Fibroblast of lung (primary cell): ENCODE measurements at regions not wholly inside any gene's neighbourhood (a gene's known extent, or its start where the extent isn't known, plus 50 kb on each side); places are given as distances from the start of the nearest gene placed in this dataset.

Source experiments
- DNase-seq, 2 donors: peaks; one replicate each; pipeline versions ENCODE4 v3.0.0 to v3.0.0-alpha.2; 2010; ENCODE audit warnings: low read depth in 2 of 2
- H2AFZ ChIP-seq: 2 replicates; pipeline ENCODE4 v1.5.1; 2012; ENCODE audit warnings: low read length, control low read depth, inconsistent platforms
- H3K27ac ChIP-seq: 2 replicates; pipeline ENCODE4 v1.5.1; 2011; ENCODE audit warnings: low read length, control low read depth; ENCODE audit not compliant: insufficient read depth
- H3K27me3 ChIP-seq: 2 replicates; pipeline ENCODE4 v1.5.1; 2011; ENCODE audit warnings: mild to moderate bottlenecking, low read length; ENCODE audit not compliant: control insufficient read depth, insufficient read depth
- H3K36me3 ChIP-seq: 2 replicates; pipeline ENCODE4 v1.5.1; 2011; ENCODE audit warnings: low read length; ENCODE audit not compliant: control insufficient read depth, insufficient read depth
- H3K4me1 ChIP-seq: 2 replicates; pipeline ENCODE4 v1.5.1; 2011; ENCODE audit warnings: low read length; ENCODE audit not compliant: control insufficient read depth, insufficient read depth; ENCODE audit errors: extremely low read depth
- H3K4me2 ChIP-seq: 2 replicates; pipeline ENCODE4 v1.5.1; 2011; ENCODE audit warnings: low read length, control low read depth; ENCODE audit not compliant: insufficient read depth; ENCODE audit errors: extremely low read depth
- H3K4me3 ChIP-seq, 4 experiments: fragments of 200-600 bp in 1 of 4; sonication (generic) in 1 of 4; replicated peaks in 1 of 4; 2 replicates each; pipeline ENCODE4 v1.5.1; 2011 to 2016; ENCODE audit warnings: low read length in 4 of 4, low read depth in 3 of 4, mild to moderate bottlenecking in 3 of 4, control low read depth in 2 of 4, inconsistent platforms in 1 of 4, mixed read lengths in 1 of 4; ENCODE audit not compliant: insufficient read depth in 1 of 4; ENCODE audit errors: control extremely low read depth in 1 of 4
- H3K79me2 ChIP-seq: 2 replicates; pipeline ENCODE4 v1.5.1; 2012; ENCODE audit warnings: mild to moderate bottlenecking, low read length, inconsistent platforms; ENCODE audit not compliant: control insufficient read depth, insufficient read depth
- H3K9ac ChIP-seq: 2 replicates; pipeline ENCODE4 v1.5.1; 2011; ENCODE audit warnings: mild to moderate bottlenecking, low read length, control low read depth; ENCODE audit not compliant: insufficient read depth
- H3K9me3 ChIP-seq: 2 replicates; pipeline ENCODE4 v1.5.1; 2012; ENCODE audit warnings: low read depth, low read length; ENCODE audit not compliant: control insufficient read depth, insufficient read depth
- H4K20me1 ChIP-seq: 2 replicates; pipeline ENCODE4 v1.5.1; 2011; ENCODE audit warnings: low read length; ENCODE audit not compliant: control insufficient read depth, insufficient read depth; ENCODE audit errors: extremely low read depth
- EZH2 ChIP-seq: IDR thresholded peaks from 2 replicates; pipeline ENCODE4 v1.5.1; 2012; ENCODE audit warnings: low read length, control low read depth, mild to moderate bottlenecking; ENCODE audit errors: missing control alignments
- TF ChIP-seq, protein P1 (sequence below), 2 donors: IDR thresholded peaks in 1 of 2; conservative IDR thresholded peaks in 1 of 2; 1 replicate in 1 of 2; 2 replicates in 1 of 2; pipeline ENCODE4 v1.5.1; 2011 to 2012; ENCODE audit warnings: low read length in 2 of 2, control low read depth in 1 of 2, inconsistent platforms in 1 of 2, low read depth in 1 of 2, mild to moderate bottlenecking in 1 of 2

DNA sequence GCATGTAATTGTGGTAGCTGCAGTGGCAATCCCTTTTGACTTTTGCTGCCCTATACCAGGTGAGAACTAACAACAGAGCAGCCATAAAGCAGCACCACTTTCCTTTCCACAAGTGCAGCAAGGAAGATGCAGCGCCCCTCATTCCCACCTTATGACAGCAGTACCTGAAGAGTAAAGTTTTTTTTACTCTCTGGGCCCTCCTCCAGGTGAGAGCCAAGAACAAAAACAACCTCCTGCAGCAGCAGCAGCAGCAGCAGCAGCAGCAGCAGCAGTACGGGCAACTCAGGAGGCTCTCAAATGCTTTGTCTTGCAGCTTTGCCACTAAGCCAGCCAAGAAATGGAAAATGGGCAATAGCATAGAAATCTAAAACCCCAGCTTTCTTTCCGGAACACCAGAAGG lies 397.5 kb downstream of the FIGN start:
- Histone ChIP-seq H3K79me2 (no peaks in the 10 kb centered on the region), H3K9me3 (no peaks in the 10 kb centered on the region), H3K27me3 (no peaks in the 10 kb centered on the region), H2AFZ (no peak overlapping the region), H4K20me1 (no peaks in the 10 kb centered on the region), H3K4me2 (no peak overlapping the region), H3K9ac (no peak overlapping the region), H3K4me3 (no peak overlapping the region), H3K36me3 (no peaks in the 10 kb centered on the region), H3K27ac (no peak overlapping the region), H3K4me1 (no peaks in the 10 kb centered on the region)
- TF ChIP-seq EZH2, result no peak
- TF ChIP-seq, protein P1, sequence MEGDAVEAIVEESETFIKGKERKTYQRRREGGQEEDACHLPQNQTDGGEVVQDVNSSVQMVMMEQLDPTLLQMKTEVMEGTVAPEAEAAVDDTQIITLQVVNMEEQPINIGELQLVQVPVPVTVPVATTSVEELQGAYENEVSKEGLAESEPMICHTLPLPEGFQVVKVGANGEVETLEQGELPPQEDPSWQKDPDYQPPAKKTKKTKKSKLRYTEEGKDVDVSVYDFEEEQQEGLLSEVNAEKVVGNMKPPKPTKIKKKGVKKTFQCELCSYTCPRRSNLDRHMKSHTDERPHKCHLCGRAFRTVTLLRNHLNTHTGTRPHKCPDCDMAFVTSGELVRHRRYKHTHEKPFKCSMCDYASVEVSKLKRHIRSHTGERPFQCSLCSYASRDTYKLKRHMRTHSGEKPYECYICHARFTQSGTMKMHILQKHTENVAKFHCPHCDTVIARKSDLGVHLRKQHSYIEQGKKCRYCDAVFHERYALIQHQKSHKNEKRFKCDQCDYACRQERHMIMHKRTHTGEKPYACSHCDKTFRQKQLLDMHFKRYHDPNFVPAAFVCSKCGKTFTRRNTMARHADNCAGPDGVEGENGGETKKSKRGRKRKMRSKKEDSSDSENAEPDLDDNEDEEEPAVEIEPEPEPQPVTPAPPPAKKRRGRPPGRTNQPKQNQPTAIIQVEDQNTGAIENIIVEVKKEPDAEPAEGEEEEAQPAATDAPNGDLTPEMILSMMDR (conservative IDR thresholded peaks at IDR 0.05 in 1 of 2, IDR thresholded peaks at IDR 0.05 in 1 of 2; ENCODE audit: low read depth in 1 of 2, low read length in 2 of 2), result no peak
- DNase-seq, result no peak

DNA sequence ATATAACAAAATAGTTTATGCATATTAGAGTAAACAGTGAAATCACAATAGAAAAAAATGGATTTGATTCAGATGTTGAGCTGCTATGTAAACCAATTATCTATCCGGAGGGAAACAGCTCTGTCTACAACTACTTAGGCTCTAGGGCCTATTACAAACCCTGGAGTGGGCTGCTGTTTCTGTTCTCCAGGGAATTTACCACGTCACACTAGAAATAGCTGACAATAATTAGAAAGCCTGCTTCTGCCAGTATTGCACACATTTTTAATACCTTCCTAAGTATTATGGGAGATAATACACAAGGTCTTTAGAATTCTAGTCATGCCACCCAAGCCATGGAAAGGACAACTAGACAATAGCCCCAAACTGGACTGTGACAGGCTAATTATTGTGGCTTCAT lies 411.1 kb downstream of the FIGN start:
- no peak overlapping the region for H3K27ac ChIP-seq
- no peaks in the 10 kb centered on the region for H3K9me3 ChIP-seq
- H3K27me3 ChIP-seq, result no peaks in the 10 kb centered on the region
- no peak overlapping the region for H3K9ac ChIP-seq
- DNase-seq, result no peak
- no peak overlapping the region for H3K4me2 ChIP-seq
- H2AFZ ChIP-seq, result no peak overlapping the region
- no peak overlapping the region for H3K4me3 ChIP-seq
- no peaks in the 10 kb centered on the region for H3K4me1 ChIP-seq
- TF ChIP-seq, protein P1 (conservative IDR thresholded peaks at IDR 0.05 in 1 of 2, IDR thresholded peaks at IDR 0.05 in 1 of 2; ENCODE audit: low read depth in 1 of 2, low read length in 2 of 2), result no peak
- TF ChIP-seq EZH2, result no peak
- H4K20me1 ChIP-seq, result no peaks in the 10 kb centered on the region
- no peaks in the 10 kb centered on the region for H3K36me3 ChIP-seq
- no peaks in the 10 kb centered on the region for H3K79me2 ChIP-seq

DNA sequence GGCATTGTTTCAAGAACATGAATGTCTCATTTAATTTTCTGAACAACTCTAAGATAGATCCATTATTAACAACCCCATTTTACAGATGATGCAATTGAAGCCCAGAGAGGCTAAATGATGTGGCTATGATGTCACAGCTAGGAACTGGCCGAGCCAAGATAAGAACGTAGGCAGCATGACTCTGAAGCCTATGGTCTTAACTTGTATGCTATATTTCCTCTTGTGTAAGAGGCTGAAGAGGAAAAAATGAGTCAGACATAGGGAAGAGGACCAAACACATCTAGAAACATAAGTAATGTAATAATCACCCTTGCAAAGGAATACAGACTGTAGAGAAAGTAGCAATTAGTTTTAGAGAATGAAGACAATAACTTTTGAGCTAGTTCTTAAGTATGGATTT lies 416.8 kb downstream of the FIGN start:
- H3K4me2 ChIP-seq, result no peak overlapping the region
- H3K9ac ChIP-seq, result no peak overlapping the region
- H3K27ac ChIP-seq, result no peak overlapping the region
- H2AFZ ChIP-seq, result no peak overlapping the region
- H4K20me1 ChIP-seq, result no peaks in the 10 kb centered on the region
- no peak overlapping the region for H3K4me3 ChIP-seq
- no peaks in the 10 kb centered on the region for H3K79me2 ChIP-seq
- H3K4me1 ChIP-seq, result no peaks in the 10 kb centered on the region
- peak; percentile 40 to 59 for DNase-seq
- no peaks in the 10 kb centered on the region for H3K36me3 ChIP-seq
- H3K9me3 ChIP-seq, result no peaks in the 10 kb centered on the region
- no peaks in the 10 kb centered on the region for H3K27me3 ChIP-seq
- no peak for TF ChIP-seq EZH2
- TF ChIP-seq, protein P1 (conservative IDR thresholded peaks at IDR 0.05 in 1 of 2, IDR thresholded peaks at IDR 0.05 in 1 of 2; ENCODE audit: low read depth in 1 of 2, low read length in 2 of 2), result no peak
